Gastrocnemius medialis (tissue), 4 donors: ENCODE measurements at regions not wholly inside any gene's neighbourhood (a gene's known extent, or its start where the extent isn't known, plus 50 kb on each side); places are given as distances from the start of the nearest gene placed in this dataset.

Experiments
- CTCF ChIP-seq, 5 experiments: fragments of 450-650 bp in 3 of 5; fragments of 200-600 bp in 2 of 5; sonication (generic) in 2 of 5; IDR thresholded peaks in 4 of 5; conservative IDR thresholded peaks in 1 of 5; 1 replicate in 4 of 5; 2 replicates in 1 of 5; pipeline ENCODE4 v1.5.1; 2016 to 2019; ENCODE audit warnings: antibody characterized with exemption in 5 of 5, mild to moderate bottlenecking in 3 of 5, moderate library complexity in 3 of 5
- POLR2A ChIP-seq, 2 donors: fragments of 450-650 bp; IDR thresholded peaks; one replicate each; pipeline ENCODE4 v1.6.1; 2017; ENCODE audit warnings: antibody characterized with exemption in 2 of 2, mild to moderate bottlenecking in 2 of 2, moderate library complexity in 2 of 2

- TF ChIP-seq CTCF (IDR thresholded peaks at IDR 0.05 in 4 of 5, conservative IDR thresholded peaks at IDR 0.05 in 1 of 5) (no peak), POLR2A (IDR thresholded peaks at IDR 0.05) (no peak)
Measured at GRCh38 chr3:110180733-110181132, 843.4 kb upstream of the DPPA4 start.
